Spleen (tissue), 11 donors: ENCODE measurements at regions not wholly inside any gene's neighbourhood (a gene's known extent, or its start where the extent isn't known, plus 50 kb on each side); places are given as distances from the start of the nearest gene placed in this dataset.

Source experiments
- DNase-seq: peaks from one replicate; pipeline ENCODE4 v3.0.0-alpha.2; 2020
- H3K27ac ChIP-seq, 8 donors: fragments of 200-600 bp; sonication (generic) in 7 of 8; 1 replicate in 4 of 8; 2 replicates in 4 of 8; pipeline versions ENCODE4 v1.5.0 to v1.8.0; 2016 to 2021; ENCODE audit warnings: inconsistent platforms in 4 of 8, mild to moderate bottlenecking in 4 of 8, moderate library complexity in 1 of 8
- H3K27me3 ChIP-seq, 7 donors: fragments of 200-600 bp; sonication (generic) in 6 of 7; replicated peaks in 1 of 7; 1 replicate in 4 of 7; 2 replicates in 3 of 7; pipeline versions ENCODE4 v1.5.0 to v1.8.0; 2016 to 2021; ENCODE audit warnings: inconsistent platforms in 3 of 7, mild to moderate bottlenecking in 1 of 7
- H3K36me3 ChIP-seq, 6 donors: fragments of 200-600 bp; sonication (generic) in 5 of 6; 1 replicate in 4 of 6; 2 replicates in 2 of 6; pipeline versions ENCODE4 v1.5.0 to v1.8.0; 2016 to 2021; ENCODE audit warnings: inconsistent platforms in 2 of 6
- H3K4me1 ChIP-seq, 6 donors: fragments of 200-600 bp; sonication (generic) in 5 of 6; 1 replicate in 3 of 6; 2 replicates in 3 of 6; pipeline versions ENCODE4 v1.5.0 to v1.8.0; 2016 to 2021; ENCODE audit warnings: inconsistent platforms in 3 of 6
- H3K4me3 ChIP-seq, 8 donors: fragments of 200-600 bp; sonication (generic) in 7 of 8; 1 replicate in 4 of 8; 2 replicates in 4 of 8; pipeline versions ENCODE4 v1.5.0 to v1.8.0; 2016 to 2021; ENCODE audit warnings: inconsistent platforms in 4 of 8, mild to moderate bottlenecking in 4 of 8, moderate library complexity in 2 of 8
- H3K9me3 ChIP-seq, 8 donors: fragments of 200-600 bp; sonication (generic) in 7 of 8; 1 replicate in 4 of 8; 2 replicates in 4 of 8; pipeline versions ENCODE4 v1.5.0 to v1.8.0; 2016 to 2021; ENCODE audit warnings: inconsistent platforms in 4 of 8
- CTCF ChIP-seq, 11 experiments: fragments of 200-600 bp in 7 of 11; fragments of 450-650 bp in 4 of 11; sonication (generic) in 4 of 11; IDR thresholded peaks in 8 of 11; conservative IDR thresholded peaks in 3 of 11; 1 replicate in 7 of 11; 2 replicates in 4 of 11; pipeline versions ENCODE4 v1.4.0 to v1.8.0; 2016 to 2021; ENCODE audit warnings: antibody characterized with exemption in 11 of 11, inconsistent platforms in 4 of 11, mild to moderate bottlenecking in 1 of 11
- POLR2A ChIP-seq, 3 donors: fragments of 450-650 bp; IDR thresholded peaks; one replicate each; pipeline ENCODE4 v1.5.1; 2017; ENCODE audit warnings: antibody characterized with exemption in 3 of 3, mild to moderate bottlenecking in 1 of 3
- POLR2AphosphoS5 ChIP-seq, 3 donors: sonication (generic); formaldehyde crosslinking; IDR thresholded peaks; one replicate each; pipeline ENCODE4 v1.5.1; 2017; ENCODE audit warnings: antibody characterized with exemption in 3 of 3
- WGBS, 5 donors: extraction: QIAGEN DNeasy Blood & Tissue Kit in 3 of 5; methylation state at CpG; one replicate each; pipeline versions ENCODE4 v1.1.5 to v1.1.7; 2013 to 2018; 5-methylcytosine and 5-hydroxymethylcytosine counted together
- intact Hi-C: fragments of 100-400 bp; cut with DNase I; formaldehyde crosslinking; loops from one replicate; pipeline ENCODE4 v1.15.0; 2023; ENCODE audit warnings: low total_unique reads
- donor health status: healthy with polysubstance abuse.
- donor health status: DM: no; HTN: no; CAD: no; lungs with moderate emphysema.
- donor health status: DM: no; HTN: no; CAD: no.
- donor health status: Bipolar disorder and iron deficiency.
- donor health status: healthy.
- donor health status: DM: no; HTN: no; CAD: no.
- donor health status: DM: yes; HTN: yes; CAD: no.

GRCh38 chr4:170743633-170744032 lies 653.9 kb upstream of the AADAT start:
- intact Hi-C loops, result no loop called here
- H3K27ac ChIP-seq, result no peak overlapping the region
- H3K4me1 ChIP-seq, result no peaks in the 10 kb centered on the region
- no peaks in the 10 kb centered on the region for H3K36me3 ChIP-seq
- no peak for TF ChIP-seq CTCF (IDR thresholded peaks at IDR 0.05 in 8 of 11, conservative IDR thresholded peaks at IDR 0.05 in 3 of 11)
- TF ChIP-seq POLR2A (IDR thresholded peaks at IDR 0.05), result no peak
- no peak for TF ChIP-seq POLR2AphosphoS5 (IDR thresholded peaks at IDR 0.05)
- no peaks in the 10 kb centered on the region for H3K27me3 ChIP-seq
- H3K9me3 ChIP-seq, result peaks cover 0 to 4% (median 0%) of the 10 kb centered on the region in 8 donors
- DNase-seq, result no peak
- WGBS, 5 donors, result 84 to 93% (median 87%) methylated on average over 13 of the region's 13 CpGs
- H3K4me3 ChIP-seq, result no peak overlapping the region

GRCh38 chr4:170741856-170742255 lies 652.1 kb upstream of the AADAT start:
- DNase-seq, result no peak
- TF ChIP-seq POLR2A (IDR thresholded peaks at IDR 0.05) (no peak), CTCF (IDR thresholded peaks at IDR 0.05 in 8 of 11, conservative IDR thresholded peaks at IDR 0.05 in 3 of 11) (no peak), POLR2AphosphoS5 (IDR thresholded peaks at IDR 0.05) (no peak)
- intact Hi-C loops, result no loop called here
- 71 to 87% (median 79%) methylated on average over 4 of the region's 4 CpGs for WGBS, 5 donors
- H3K4me3 ChIP-seq, result no peak overlapping the region
- H3K4me1 ChIP-seq, result no peaks in the 10 kb centered on the region
- H3K27ac ChIP-seq, result no peak overlapping the region
- H3K9me3 ChIP-seq, result no peaks in the 10 kb centered on the region
- no peaks in the 10 kb centered on the region for H3K27me3 ChIP-seq
- H3K36me3 ChIP-seq, result no peaks in the 10 kb centered on the region

GRCh38 chr4:170736710-170737109 lies 647.0 kb upstream of the AADAT start:
- intact Hi-C loops, result no loop called here
- TF ChIP-seq CTCF (IDR thresholded peaks at IDR 0.05 in 8 of 11, conservative IDR thresholded peaks at IDR 0.05 in 3 of 11) (no peak), POLR2A (IDR thresholded peaks at IDR 0.05) (no peak), POLR2AphosphoS5 (IDR thresholded peaks at IDR 0.05) (no peak)
- DNase-seq, result no peak
- Histone ChIP-seq H3K27me3 (no peaks in the 10 kb centered on the region), H3K4me1 (no peaks in the 10 kb centered on the region), H3K9me3 (no peaks in the 10 kb centered on the region), H3K27ac (no peak overlapping the region), H3K4me3 (no peak overlapping the region), H3K36me3 (no peaks in the 10 kb centered on the region)

GRCh38 chr4:170729897-170730296 lies 640.1 kb upstream of the AADAT start:
- DNase-seq, result no peak
- no peaks in the 10 kb centered on the region for H3K4me1 ChIP-seq
- H3K4me3 ChIP-seq, result no peak overlapping the region
- no peaks in the 10 kb centered on the region for H3K9me3 ChIP-seq
- intact Hi-C loops, result no loop called here
- H3K27me3 ChIP-seq, result no peaks in the 10 kb centered on the region
- TF ChIP-seq CTCF (IDR thresholded peaks at IDR 0.05 in 8 of 11, conservative IDR thresholded peaks at IDR 0.05 in 3 of 11) (no peak), POLR2AphosphoS5 (IDR thresholded peaks at IDR 0.05) (no peak)
- no peaks in the 10 kb centered on the region for H3K36me3 ChIP-seq
- no peak overlapping the region for H3K27ac ChIP-seq
- 60 to 76% (median 62%) methylated on average over 3 of the region's 3 CpGs for WGBS, 5 donors
